Epithelial cell of esophagus (primary cell): ENCODE measurements at regions not wholly inside any gene's neighbourhood (a gene's known extent, or its start where the extent isn't known, plus 50 kb on each side); places are given as distances from the start of the nearest gene placed in this dataset.

Experiments used
- DNase-seq: peaks from one replicate; pipeline ENCODE4 v3.0.0; 2010; ENCODE audit warnings: low read depth
- H3K4me3 ChIP-seq: 2 replicates; pipeline ENCODE4 v1.5.1; 2011; ENCODE audit warnings: mild to moderate bottlenecking, low read length, control low read depth
- CTCF ChIP-seq: IDR thresholded peaks from 2 replicates; pipeline ENCODE4 v1.5.1; 2011; ENCODE audit warnings: low read depth, mild to moderate bottlenecking, low read length, control low read depth, inconsistent platforms; ENCODE audit not compliant: insufficient read depth; ENCODE audit errors: missing control alignments

DNA sequence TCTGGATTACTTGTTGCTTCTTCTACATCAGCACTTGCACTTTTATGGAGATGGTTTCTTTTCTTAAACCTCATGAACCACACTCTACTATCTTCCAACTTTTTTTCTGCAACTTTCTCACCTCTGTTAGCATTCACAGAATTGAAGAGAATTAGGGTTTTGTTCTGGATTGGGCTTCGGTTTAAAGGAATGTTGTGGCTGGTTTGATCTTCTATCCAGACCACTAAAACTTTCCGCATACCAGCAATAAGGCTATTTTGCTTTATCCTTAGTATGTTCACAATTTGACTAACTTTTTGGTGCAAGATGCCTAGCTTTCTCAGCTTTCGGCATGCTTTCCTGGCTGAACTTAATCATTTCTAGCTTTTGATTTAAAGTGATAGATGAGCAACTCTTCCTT is 666.7 kb upstream of the MIR17HG start:
- H3K4me3 ChIP-seq = no peak overlapping the region
- DNase-seq = no peak
- TF ChIP-seq CTCF = no peak

GRCh38 chr13:90683711-90684131 is 663.8 kb upstream of the MIR17HG start:
- H3K4me3 ChIP-seq = no peak overlapping the region
- no peak for DNase-seq
- no peak for TF ChIP-seq CTCF

- H3K4me3 ChIP-seq = no peak overlapping the region
- peak; percentile 71 for DNase-seq
- no peak for TF ChIP-seq CTCF
These were observed 661.0 kb upstream of the MIR17HG start for GRCh38 chr13:90686442-90686841.

- DNase-seq = no peak
- no peak for TF ChIP-seq CTCF
- H3K4me3 ChIP-seq = no peak overlapping the region
These were observed 658.4 kb upstream of the MIR17HG start for GRCh38 chr13:90689111-90689510.

DNA sequence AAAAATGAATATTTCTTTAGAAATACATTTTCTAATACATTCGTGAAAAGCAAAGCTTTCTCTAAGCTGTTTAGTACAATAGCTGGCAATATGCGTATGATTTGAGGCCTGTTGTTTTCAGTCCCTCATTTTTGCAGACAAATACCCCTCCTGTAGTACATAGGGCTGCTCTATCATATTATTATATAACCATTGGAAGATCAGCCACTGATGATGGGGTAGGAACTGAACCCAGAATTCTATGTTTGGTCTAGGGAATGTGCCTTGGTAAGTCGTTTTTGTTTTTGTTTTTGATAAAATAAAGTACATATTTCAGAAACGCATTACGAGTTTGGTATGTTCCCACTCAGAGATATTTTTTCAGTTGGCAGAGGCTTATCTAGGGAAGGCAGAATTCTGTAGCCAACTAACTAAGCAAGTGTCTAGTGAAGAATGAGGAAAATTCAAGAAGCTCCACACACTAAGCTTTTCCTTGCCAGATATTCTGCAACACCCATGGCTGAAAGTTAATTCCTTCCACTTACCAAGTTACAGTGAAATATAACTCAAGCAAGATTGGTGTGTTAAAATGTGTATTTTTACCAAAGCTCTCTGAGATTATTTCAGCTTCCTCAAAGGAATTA is 656.9 kb upstream of the MIR17HG start:
- DNase-seq = no peak
- TF ChIP-seq CTCF = no peak
- H3K4me3 ChIP-seq = no peak overlapping the region

- H3K4me3 ChIP-seq = no peak overlapping the region
- TF ChIP-seq CTCF = no peak
- DNase-seq = peak; percentile 81
These were observed 651.2 kb upstream of the MIR17HG start for GRCh38 chr13:90696254-90696653.

GRCh38 chr13:90696656-90697055 is 650.8 kb upstream of the MIR17HG start:
- no peak for TF ChIP-seq CTCF
- peak; percentile 61 for DNase-seq
- no peak overlapping the region for H3K4me3 ChIP-seq
